Activated naive CD8-positive, alpha-beta T cell treated with anti-CD3 and anti-CD28 coated beads, Interleukin-2, amount 10 ng/mL, durations not matched to agents 7 days and 5 days (primary cell): ENCODE measurements at regions not wholly inside any gene's neighbourhood (a gene's known extent, or its start where the extent isn't known, plus 50 kb on each side); places are given as distances from the start of the nearest gene placed in this dataset.
A peak's percentile ranks its signal among the peaks of the same experiment; 100 is the strongest.

ENCODE experiments used
- ATAC-seq: fragments of 150-1000 bp; cut with Tn5 transposase; one replicate; pipeline ENCODE4 v1.10.0; 2021; ENCODE audit warnings: low read depth, moderate library complexity
- POLR2A ChIA-PET: fragments of 350-600 bp; sonication (Branson Sonifier 250); formaldehyde crosslinking; loops from one replicate; lab custom pipeline; 2021; ENCODE audit warnings: antibody characterized with exemption; lab: Charles Lee
- DNase-seq: peaks from one replicate; pipeline ENCODE4 v3.0.0; 2021
- H3K27ac Mint-ChIP-seq: one replicate; pipeline ENCODE4 v1.8.0; 2022; ENCODE audit warnings: mild to moderate bottlenecking, mixed read lengths
- H3K27me3 Mint-ChIP-seq: one replicate; pipeline ENCODE4 v1.8.0; 2022; ENCODE audit warnings: mild to moderate bottlenecking, moderate library complexity, mixed read lengths
- H3K36me3 Mint-ChIP-seq: one replicate; pipeline ENCODE4 v1.8.0; 2021; ENCODE audit warnings: mild to moderate bottlenecking, mixed read lengths
- H3K4me1 Mint-ChIP-seq: one replicate; pipeline ENCODE4 v1.8.0; 2021; ENCODE audit warnings: mixed read lengths
- H3K4me3 Mint-ChIP-seq: one replicate; pipeline ENCODE4 v1.8.0; 2022; ENCODE audit warnings: mild to moderate bottlenecking, moderate library complexity, mixed read lengths
- H3K9me3 Mint-ChIP-seq: one replicate; pipeline ENCODE4 v1.8.0; 2021; ENCODE audit warnings: mixed read lengths

- Mint-ChIP-seq H3K36me3 (no peaks in the 10 kb centered on the region), H3K9me3 (no peaks in the 10 kb centered on the region), H3K27me3 (peaks cover 52% of the 10 kb centered on the region), H3K4me1 (peaks cover 5% of the 10 kb centered on the region), H3K4me3 (no peak overlapping the region), H3K27ac (no peak overlapping the region)
- no peak for DNase-seq
- POLR2A ChIA-PET = no interaction called here
- ATAC-seq = no peak
Observed at GRCh38 chr20:34189572-34190163, 51.6 kb upstream of the ASIP start.

- Mint-ChIP-seq H3K9me3 (no peaks in the 10 kb centered on the region), H3K36me3 (no peaks in the 10 kb centered on the region), H3K27me3 (peaks cover 53% of the 10 kb centered on the region), H3K4me1 (peaks cover 9% of the 10 kb centered on the region), H3K27ac (no peak overlapping the region), H3K4me3 (no peak overlapping the region)
- ATAC-seq = no peak
- POLR2A ChIA-PET = interaction anchor here (0.9 kb wide), 1 partner anchor 112 kb away, joined by 4 read pairs; the partner anchor contains the start of gene AHCY
- DNase-seq = no peak
Observed at GRCh38 chr20:34190262-34190661, 51.0 kb upstream of the ASIP start.

- no peak overlapping the region for H3K27ac Mint-ChIP-seq
- no peaks in the 10 kb centered on the region for H3K36me3 Mint-ChIP-seq
- H3K4me1 Mint-ChIP-seq = peaks cover 9% of the 10 kb centered on the region
- peaks cover 50% of the 10 kb centered on the region for H3K27me3 Mint-ChIP-seq
- ATAC-seq = peak; percentile 74
- H3K9me3 Mint-ChIP-seq = no peaks in the 10 kb centered on the region
- POLR2A ChIA-PET = interaction anchor here (0.9 kb wide), 1 partner anchor 112 kb away, joined by 4 read pairs; the partner anchor contains the start of gene AHCY
- peak; percentile 48 for DNase-seq
- no peak overlapping the region for H3K4me3 Mint-ChIP-seq
Observed at GRCh38 chr20:34190679-34191090, 50.5 kb upstream of the ASIP start.
